Caki2 (cell line): ENCODE measurements at regions not wholly inside any gene's neighbourhood (a gene's known extent, or its start where the extent isn't known, plus 50 kb on each side); places are given as distances from the start of the nearest gene placed in this dataset.

ENCODE experiments used
- DNase-seq: peaks from one replicate; pipeline ENCODE4 v3.0.0-alpha.2; 2015; ENCODE audit warnings: low read depth
- in situ Hi-C: cut with HindIII; loops from 2 replicates; pipeline ENCODE4 v1.10.0; 2016; ENCODE audit warnings: low sequenced_read_pairs, low pct_unique_long_range_greater_than_20kb, mixed read lengths

DNA sequence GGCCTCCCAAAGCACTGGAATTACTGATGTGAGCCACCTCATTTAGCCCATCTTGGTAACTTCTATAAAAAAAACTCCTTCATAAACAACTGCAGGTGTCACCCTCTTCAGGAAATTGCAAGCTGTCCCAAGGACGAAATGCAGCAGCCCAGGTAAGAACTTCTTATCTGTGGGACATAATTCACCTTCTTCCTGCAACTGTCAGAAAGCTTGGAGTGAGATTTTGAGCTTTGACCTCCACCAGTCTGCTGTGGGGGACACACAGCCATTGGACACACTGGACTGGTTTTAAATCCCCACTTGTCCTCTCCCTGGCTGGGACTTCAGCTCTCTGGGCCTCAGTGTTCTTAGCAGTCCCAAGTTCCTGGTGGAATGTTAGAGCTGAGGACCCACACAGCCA, 368.5 kb downstream of the MN1 start:
- no peak for DNase-seq
- in situ Hi-C loops: no loop called here

DNA sequence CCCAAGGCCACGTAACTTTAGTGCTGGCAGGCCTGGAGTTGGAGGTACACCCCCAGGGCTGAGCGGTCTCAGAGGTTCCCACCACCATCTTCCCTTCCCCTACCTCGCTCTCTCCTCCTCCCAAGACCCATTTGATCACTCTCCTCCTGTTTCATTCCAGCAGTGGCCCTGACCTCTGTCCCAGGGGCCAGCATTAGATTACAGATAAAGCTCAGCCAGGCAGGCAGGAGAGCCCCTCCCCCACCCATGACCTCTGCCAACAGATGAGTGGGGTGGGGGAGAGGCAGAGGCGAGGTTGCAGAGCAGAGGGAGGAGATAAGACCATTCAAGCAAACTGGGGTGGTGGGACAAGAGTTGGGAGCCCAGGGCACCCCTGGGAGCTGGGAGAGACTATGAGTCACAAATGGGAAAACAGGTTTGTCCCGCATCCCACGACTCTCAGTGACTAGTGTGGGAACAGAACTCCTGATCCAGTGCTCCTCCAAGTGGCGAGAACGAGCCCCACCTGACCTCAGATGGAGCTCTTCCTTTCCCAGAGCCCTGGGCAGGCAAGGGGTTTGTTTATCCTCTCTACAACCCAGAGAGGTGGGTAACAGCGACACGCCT, 367.9 kb downstream of the MN1 start:
- DNase-seq: no peak
- in situ Hi-C loops: no loop called here

DNA sequence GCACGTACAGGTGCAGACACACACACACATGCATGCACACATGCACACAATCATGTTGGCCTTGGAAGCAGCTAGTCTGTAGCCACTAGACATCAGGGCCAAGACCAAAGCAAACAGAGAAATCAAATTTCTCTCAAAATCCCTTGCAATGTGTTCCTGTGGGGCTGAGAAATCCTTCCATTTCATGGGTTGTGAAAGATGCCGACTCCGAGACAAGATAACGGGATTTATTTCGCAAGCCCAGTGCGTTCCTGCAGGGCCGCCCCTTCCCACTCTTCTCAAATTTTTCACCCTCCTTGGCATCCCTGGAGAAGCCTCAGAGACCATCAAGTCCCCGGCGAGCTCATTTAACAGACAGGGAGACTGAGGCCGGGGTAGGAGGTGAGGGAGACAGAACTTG, 366.7 kb downstream of the MN1 start:
- in situ Hi-C loops: no loop called here
- DNase-seq: no peak

DNA sequence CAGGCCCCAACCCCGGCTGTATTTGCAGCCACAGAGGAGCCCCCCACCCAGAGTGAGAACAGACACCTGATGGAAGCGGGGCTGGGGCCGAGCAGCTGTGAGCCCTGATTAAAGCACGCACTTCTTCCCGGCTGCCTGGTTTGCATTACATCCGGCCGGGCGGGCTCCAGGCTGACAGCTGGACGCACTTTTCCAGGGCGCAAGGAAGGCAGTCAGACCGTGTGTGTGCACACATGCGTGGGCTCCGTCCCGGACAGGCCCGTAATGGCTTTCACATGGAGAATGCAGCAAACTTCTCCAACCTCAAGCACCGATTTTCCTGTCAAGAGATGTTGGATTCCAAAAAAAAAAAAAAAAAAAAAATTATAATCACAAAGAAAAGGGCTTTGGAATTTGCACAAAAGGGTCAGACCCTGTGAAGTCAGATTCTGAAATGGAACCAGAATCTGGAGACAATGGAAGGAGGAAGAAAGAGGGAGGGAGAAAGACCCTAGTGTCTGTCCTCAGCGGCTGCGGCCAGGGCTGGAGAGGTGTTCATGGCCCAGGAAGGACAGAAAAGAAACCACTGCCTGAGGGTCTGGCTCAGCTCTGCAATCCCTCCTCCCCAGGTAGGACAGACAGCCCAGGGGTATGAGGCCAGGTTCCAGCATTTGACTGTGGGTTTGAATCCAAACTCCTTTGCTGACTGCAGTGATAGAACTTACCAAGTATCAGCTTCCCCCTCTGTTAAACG, 365.5 kb downstream of the MN1 start:
- in situ Hi-C loops: no loop called here
- DNase-seq: no peak

DNA sequence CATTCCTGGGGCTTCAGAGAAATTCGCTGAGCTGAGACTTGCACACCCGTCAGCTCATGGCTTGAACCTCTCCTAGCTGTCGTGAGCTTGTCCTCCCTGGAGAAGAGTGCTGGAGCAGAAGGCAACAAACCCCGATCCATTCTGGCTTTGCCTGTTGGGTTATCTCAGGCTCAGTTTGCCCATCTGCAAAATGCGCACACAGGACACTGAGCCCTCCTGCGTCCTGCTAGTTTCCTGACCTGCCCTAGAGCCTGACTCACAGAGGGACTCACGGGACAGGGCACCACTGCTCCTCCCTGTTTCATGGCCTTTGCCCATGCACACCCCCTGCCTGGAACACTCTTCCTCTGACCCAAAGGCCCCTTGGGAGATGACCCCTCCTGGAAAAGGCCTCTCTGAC, 365.0 kb downstream of the MN1 start:
- DNase-seq: no peak
- in situ Hi-C loops: no loop called here

DNA sequence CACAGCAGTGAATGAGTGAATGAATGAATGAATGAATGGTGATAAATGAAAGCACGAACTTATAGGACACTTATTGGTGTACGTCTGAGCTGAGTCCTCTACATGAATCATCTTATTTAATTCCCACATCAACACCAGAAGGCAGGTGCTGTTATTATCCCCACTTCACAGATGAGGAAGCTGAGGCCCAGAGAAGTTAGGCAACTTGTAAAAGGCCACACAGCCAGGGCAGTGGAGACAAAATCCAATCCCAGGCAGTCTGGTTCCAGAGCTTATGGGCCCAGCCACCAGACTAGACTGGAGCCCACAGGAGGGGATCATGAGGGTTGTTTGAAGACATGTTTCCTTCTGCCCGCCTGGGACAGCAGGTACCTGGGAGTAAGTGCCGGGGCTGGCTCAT, 364.0 kb downstream of the MN1 start:
- in situ Hi-C loops: no loop called here
- DNase-seq: no peak

DNA sequence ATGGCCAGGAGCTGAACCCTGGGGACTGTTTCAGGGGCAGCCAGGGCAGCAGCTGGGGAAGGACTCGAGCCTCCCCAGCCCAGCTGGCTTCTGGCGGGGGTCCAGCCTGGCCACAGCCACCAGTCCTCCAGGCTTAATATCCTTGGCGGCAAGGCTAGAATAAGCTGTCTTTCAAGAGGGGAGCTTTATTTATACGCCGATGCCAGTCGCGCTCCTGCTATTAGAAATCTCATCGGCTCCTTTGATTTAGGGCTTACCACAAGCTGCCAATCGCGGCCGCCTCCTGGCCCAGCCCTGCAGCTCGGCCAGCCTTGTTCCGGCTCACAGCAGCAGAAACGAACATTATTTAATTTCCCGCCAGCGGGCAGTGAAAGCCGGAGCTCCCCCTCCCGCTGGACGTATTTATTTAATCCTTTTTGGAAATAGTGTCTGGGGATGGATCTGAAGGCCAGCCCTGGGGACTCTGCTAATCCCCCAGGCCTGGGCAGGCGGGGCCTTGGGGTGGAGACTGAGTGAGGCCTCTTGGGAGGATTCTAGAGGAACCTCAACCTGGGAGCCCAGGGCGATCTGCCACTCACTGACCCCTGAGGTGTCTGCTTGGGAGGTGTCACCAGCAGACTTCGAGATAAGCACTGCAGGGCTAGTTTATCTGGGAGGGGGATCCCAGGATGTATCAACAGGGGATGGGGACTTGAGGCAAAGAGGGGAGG, 363.1 kb downstream of the MN1 start:
- in situ Hi-C loops: no loop called here

DNA sequence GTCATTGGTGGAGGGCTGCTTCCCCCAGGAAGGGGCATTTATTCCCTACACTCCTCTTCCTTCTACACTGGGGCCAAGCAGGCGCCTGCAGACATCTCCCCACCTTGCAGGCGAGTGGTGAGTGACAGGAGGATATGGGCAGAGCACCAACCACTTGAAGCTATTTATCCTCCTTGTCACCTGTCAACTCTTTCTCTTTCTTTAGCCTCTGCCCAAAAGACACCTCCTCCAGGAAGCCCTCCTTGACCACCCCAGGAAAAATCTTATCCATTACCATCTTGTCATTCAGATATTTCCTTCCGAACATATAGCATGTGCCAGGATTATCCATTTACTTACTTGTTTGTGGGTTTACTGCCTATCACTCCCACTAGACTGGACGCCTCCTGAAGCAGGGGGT, 362.4 kb downstream of the MN1 start:
- DNase-seq: no peak
- in situ Hi-C loops: no loop called here

More for the DNA sequence above, 363.1 kb downstream of the MN1 start:
- no peak for DNase-seq

DNA sequence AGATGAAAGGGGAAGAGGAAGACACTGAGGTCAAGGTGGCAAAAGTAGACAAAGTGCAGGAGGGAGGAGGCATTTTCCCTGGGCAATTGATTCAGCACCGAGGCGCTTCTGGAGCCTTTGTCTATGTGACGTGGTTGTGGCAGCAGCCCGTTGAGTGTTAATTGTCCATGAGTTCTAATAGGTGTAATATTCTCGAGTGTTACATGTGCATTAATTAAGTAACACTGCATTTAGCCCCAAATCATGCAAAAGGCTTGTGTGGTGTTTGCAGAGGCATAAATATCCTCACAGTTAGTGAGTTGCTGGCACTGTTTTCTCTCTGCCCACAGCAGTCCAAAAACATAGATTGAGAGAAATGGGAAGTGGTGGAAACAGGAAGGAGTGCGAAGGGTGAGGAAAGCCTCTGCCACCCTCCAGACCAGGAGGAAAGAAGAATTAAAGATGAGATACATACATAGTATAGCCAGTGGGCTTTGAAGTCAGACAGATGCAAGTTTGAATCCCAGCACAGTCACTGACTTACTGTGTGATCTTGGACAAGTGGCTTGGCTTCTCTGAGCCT, 361.2 kb downstream of the MN1 start:
- no peak for DNase-seq
- in situ Hi-C loops: no loop called here

DNA sequence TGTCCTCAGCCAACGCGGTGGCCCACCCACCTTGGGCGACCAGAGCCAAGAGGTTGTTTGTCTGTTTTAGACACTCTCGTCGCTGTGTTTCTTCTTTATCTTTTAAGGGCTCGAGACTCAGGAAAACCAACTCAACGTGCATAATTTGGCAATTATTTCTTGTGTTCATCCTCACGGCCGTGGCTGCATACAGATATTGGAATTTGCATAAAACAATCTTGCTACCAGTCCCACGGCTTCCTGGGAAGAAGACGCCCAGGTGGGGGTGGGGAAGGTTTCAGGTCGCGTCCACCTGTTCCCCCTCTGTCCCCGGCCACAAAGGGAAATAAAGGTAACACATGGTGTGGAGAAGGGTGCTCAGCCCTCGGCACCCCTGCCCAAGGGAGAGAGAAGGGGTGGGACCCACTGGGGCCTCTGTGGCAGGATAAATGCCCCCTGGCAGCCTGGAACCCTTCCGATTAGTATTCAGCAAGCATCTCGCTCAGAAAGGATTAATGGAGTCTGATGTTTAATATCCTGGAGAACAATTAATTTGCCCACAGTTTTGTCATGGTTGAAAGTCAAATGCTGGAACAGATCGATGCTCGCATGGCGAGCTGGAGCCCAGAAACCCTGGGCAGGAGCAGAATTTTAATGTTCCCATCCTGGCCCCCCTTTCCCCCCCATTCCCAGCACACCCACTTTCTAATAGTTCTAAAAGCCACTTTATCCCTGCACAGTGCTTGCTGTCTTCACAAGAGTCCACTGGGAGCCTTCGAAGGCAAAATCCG, 359.7 kb downstream of the MN1 start:
- in situ Hi-C loops: no loop called here
- no peak for DNase-seq

DNA sequence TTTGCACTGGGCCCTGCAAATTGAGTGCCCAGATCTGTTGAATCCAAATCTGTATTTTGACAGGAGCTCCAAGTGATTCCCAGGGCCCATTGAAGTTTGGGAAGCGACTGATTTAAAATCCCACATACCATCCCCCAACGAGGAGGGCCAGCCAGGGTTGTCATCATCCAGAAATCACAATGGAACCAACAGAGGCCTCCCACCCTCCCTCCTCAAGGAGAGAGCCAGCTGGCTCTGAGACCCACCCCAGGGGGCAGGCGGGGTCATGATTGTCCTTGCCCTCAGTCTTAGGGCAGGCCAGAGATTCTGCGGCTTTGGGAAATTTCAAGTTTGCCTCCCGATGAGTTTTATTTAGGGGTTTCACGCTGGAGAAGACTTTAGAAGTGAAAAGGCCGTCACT, 358.2 kb downstream of the MN1 start:
- in situ Hi-C loops: no loop called here
- DNase-seq: no peak

DNA sequence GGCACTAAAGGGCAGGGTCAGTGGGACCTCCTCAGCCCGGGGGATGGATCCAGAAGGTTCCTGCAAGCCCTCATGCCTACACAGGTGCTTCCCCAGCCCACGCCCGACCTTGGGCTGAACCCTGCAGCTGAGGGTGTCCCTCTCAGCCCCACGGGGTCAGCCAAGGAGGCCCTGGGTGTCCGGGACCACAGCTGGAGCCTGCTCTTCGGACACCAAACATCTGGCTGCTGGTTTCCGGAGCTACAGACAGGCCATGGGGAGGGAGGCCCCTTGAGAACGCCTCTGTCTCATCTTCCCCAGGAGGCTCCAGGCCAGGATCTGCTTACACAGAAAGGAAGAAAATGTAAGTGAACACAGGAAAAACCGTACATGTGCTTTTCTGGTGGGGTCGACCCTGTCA, 355.7 kb downstream of the MN1 start:
- no peak for DNase-seq
- in situ Hi-C loops: no loop called here

DNA sequence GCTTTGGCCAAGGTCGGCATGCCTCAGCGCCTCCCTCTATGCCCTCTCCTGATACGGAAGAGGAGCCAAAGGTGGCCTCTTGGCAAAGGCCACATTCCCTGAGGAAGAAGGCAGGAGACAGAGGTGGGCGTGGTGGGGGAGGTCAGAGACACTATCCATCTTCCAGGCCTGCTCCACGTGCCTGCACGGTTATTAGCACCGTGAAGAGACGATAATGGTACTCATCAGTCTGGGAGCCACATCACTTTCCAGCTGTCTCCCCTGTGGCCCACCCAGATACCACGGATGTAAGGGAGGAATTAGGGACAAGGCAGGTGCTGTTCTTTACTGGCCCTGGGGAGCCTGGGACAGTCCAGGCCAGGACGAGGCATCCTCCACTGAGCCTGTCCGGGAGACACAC, 354.3 kb downstream of the MN1 start:
- in situ Hi-C loops: no loop called here
- DNase-seq: no peak

DNA sequence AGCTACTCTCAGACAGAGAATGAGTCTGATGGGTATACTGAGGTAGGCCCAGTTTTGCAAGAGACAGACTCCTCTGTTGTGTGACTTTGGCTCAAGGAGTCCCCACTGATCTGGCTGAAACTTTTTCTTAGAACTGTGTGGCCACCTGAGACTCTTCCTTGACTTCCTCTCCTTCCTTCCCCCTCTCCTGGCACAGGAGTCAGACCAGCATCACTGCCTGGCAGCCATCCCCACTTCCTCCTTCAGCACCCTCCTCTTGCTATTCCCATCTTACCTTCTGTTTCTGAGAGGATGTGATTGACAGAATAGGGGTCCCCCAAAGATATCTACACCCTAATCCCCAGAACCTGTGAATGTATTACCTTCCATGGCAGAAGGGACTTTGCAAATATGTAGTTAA, 351.1 kb downstream of the MN1 start:
- DNase-seq: no peak
- in situ Hi-C loops: no loop called here

DNA sequence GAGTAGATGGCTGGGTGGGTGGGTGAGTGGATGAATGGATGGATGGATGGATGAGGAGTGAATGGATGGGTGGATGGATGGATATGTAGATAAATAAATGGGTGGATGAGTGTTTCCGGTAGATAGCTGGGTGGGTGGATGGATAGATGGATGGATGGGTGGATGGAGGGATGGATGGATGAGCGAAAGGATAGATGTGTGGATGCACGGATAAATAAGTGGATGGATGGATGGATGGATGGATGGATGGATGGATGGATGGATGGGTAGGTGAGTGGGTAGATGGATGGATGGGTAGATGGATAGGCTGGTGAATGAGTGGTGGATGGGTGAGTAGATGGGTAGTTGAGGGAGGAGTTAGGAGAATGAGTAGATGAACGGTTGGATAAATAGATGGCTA, 349.3 kb downstream of the MN1 start:
- in situ Hi-C loops: no loop called here
- DNase-seq: no peak

DNA sequence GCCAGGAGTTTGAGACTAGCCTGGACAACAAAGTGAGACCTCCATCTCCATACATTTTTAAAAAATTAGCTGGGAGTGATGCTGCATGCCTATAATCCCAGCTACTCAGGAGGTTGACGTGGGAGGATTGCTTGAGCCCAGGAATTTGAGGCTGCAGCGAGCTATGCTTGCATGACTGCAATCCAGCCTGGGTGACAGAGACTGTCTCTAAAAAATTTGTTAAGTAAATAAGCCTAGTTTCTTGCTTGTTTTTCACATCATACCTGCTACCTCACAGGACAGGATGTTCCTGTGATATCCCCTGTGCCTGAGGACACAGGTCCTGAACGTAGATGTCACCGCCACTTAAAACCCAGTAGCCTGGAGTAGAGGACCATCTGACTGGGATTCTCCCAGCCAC, 348.6 kb downstream of the MN1 start:
- no peak for DNase-seq
- in situ Hi-C loops: no loop called here

DNA sequence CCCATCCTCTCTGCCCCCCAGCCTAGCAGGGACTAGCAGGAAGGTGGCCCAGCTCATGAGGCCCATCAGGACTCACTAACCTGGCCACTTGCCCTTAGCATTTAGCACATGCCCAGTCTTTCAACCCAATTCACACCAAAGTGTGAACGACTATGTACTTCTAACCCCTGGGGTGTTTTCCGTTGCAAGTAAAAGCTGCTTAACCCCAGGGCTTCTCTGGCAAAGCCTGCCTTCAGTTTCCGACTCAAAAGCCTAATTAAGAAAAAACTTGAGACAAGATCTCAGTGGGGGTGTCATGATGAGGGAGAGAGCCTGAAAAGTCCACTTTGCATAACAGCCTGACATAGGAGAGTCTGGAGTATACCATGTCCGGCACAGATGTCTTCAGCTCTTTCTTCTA, 347.8 kb downstream of the MN1 start:
- in situ Hi-C loops: no loop called here
- no peak for DNase-seq

DNA sequence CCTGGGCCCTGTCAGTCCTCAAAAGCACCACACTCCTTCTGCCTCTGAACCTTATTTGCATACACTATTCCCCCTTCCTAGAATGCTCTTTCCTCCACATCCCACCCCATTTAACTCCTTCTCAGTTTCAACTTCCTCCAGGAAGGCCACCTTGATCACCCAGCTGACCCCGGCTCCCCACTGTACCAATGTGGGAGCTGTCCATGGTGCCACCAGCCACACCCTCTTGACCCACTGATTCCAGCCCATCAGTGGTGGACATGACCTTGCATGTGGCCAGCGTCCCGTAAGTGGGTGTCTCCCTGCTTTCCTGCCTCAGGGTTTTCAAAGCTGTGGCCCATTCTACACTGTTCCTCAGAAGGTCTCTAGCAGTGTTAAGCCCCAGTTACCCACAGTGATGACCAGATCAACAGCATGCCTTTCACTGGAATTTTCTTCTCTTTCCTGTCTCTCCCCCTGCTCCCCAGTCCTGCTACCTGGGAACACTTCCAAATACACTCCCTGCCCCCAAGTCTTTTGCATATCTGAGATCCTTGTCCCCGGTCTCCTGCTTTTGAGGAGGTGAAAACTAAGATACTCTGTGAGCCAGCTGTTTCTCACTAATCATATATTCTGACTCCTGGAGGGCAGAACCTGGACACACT, 346.6 kb downstream of the MN1 start:
- DNase-seq: no peak
- in situ Hi-C loops: no loop called here
